Liver (tissue), 8 donors: ENCODE measurements at regions not wholly inside any gene's neighbourhood (a gene's known extent, or its start where the extent isn't known, plus 50 kb on each side); places are given as distances from the start of the nearest gene placed in this dataset.

Source experiments
- DNase-seq: peaks from one replicate; pipeline ENCODE4 v3.0.0-alpha.2; 2017; ENCODE audit warnings: low spot score
- H3K27ac ChIP-seq, 2 donors: one replicate each; pipeline ENCODE4 v1.7.0; 2013; ENCODE audit warnings: inconsistent platforms in 2 of 2, low read length in 2 of 2, control low read depth in 1 of 2, low read depth in 1 of 2, mild to moderate bottlenecking in 1 of 2
- H3K27me3 ChIP-seq, 4 donors: one replicate each; pipeline versions ENCODE4 v1.6.1 to v1.7.0; 2013; ENCODE audit warnings: low read length in 3 of 4, inconsistent platforms in 1 of 4, mild to moderate bottlenecking in 1 of 4, moderate library complexity in 1 of 4; ENCODE audit not compliant: control insufficient read depth in 4 of 4, insufficient read depth in 4 of 4
- H3K36me3 ChIP-seq, 4 donors: one replicate each; pipeline versions ENCODE4 v1.6.1 to v1.7.0; 2013; ENCODE audit warnings: low read length in 3 of 4, mild to moderate bottlenecking in 3 of 4, low read depth in 1 of 4, moderate library complexity in 1 of 4; ENCODE audit not compliant: control insufficient read depth in 4 of 4, insufficient read depth in 3 of 4
- H3K4me1 ChIP-seq, 4 donors: one replicate each; pipeline versions ENCODE4 v1.6.1 to v1.7.0; 2013; ENCODE audit warnings: low read length in 3 of 4, mild to moderate bottlenecking in 3 of 4, moderate library complexity in 1 of 4; ENCODE audit not compliant: control insufficient read depth in 4 of 4, insufficient read depth in 4 of 4
- H3K4me3 ChIP-seq, 3 donors: one replicate each; pipeline versions ENCODE4 v1.6.1 to v1.7.0; 2013; ENCODE audit warnings: low read length in 3 of 3, control low read depth in 1 of 3, low read depth in 1 of 3, mild to moderate bottlenecking in 1 of 3
- H3K9ac ChIP-seq, 2 donors: one replicate each; pipeline ENCODE4 v1.7.0; 2013; ENCODE audit warnings: low read length in 2 of 2, mild to moderate bottlenecking in 2 of 2, moderate library complexity in 2 of 2, control low read depth in 1 of 2, low read depth in 1 of 2
- H3K9me3 ChIP-seq, 4 donors: one replicate each; pipeline versions ENCODE4 v1.6.1 to v1.7.0; 2013; ENCODE audit warnings: low read length in 3 of 4; ENCODE audit not compliant: control insufficient read depth in 4 of 4
- EGR1 ChIP-seq, 2 donors: IDR thresholded peaks; 2 replicates each; pipeline ENCODE4 v1.6.1; 2016 to 2018; ENCODE audit warnings: antibody characterized with exemption in 2 of 2, low read depth in 2 of 2
- FOXA1 ChIP-seq: IDR thresholded peaks from 2 replicates; pipeline ENCODE4 v1.6.1; 2016; ENCODE audit warnings: antibody characterized with exemption
- GABPA ChIP-seq, 2 donors: IDR thresholded peaks in 1 of 2; conservative IDR thresholded peaks in 1 of 2; 2 replicates each; pipeline ENCODE4 v1.6.1; 2016; ENCODE audit warnings: antibody characterized with exemption in 2 of 2, mild to moderate bottlenecking in 1 of 2, moderate library complexity in 1 of 2
- HNF4A ChIP-seq, 2 donors: conservative IDR thresholded peaks; 2 replicates each; pipeline ENCODE4 v1.6.1; 2016; ENCODE audit warnings: antibody characterized with exemption in 2 of 2, mild to moderate bottlenecking in 2 of 2
- HNF4G ChIP-seq: IDR thresholded peaks from 2 replicates; pipeline ENCODE4 v1.6.1; 2016; ENCODE audit warnings: antibody characterized with exemption
- JUND ChIP-seq, 2 donors: IDR thresholded peaks; 2 replicates each; pipeline ENCODE4 v1.6.1; 2016; ENCODE audit warnings: antibody characterized with exemption in 2 of 2
- NR2F2 ChIP-seq: IDR thresholded peaks from 2 replicates; pipeline ENCODE4 v1.6.1; 2016; ENCODE audit warnings: antibody characterized with exemption
- RAD21 ChIP-seq, 2 donors: IDR thresholded peaks; 2 replicates each; pipeline ENCODE4 v1.6.1; 2016; ENCODE audit warnings: antibody characterized with exemption in 2 of 2, mild to moderate bottlenecking in 2 of 2
- SP1 ChIP-seq: IDR thresholded peaks from 2 replicates; pipeline ENCODE4 v1.6.1; 2018; ENCODE audit warnings: antibody characterized with exemption, mild to moderate bottlenecking
- WGBS: extraction: QIAGEN DNeasy Blood & Tissue Kit; methylation state at CpG from one replicate; pipeline ENCODE4 v1.1.7; 2013; 5-methylcytosine and 5-hydroxymethylcytosine counted together
- TF ChIP-seq, protein P1 (sequence below): IDR thresholded peaks from 2 replicates; pipeline ENCODE4 v1.6.1; 2016; ENCODE audit warnings: antibody characterized with exemption
- TF ChIP-seq, protein P2 (sequence below): fragments of 150-350 bp; IDR thresholded peaks from 2 replicates; pipeline ENCODE4 v1.5.1; 2017; ENCODE audit warnings: improper control_type of control experiment, low read depth, low read length; ENCODE audit not compliant: missing input control
- TF ChIP-seq, protein P3 (sequence below): IDR thresholded peaks from 2 replicates; pipeline ENCODE4 v1.6.1; 2016; ENCODE audit warnings: antibody characterized with exemption
- TF ChIP-seq, protein P4 (sequence below): IDR thresholded peaks from 2 replicates; pipeline ENCODE4 v1.6.1; 2016; ENCODE audit warnings: antibody characterized with exemption
- TF ChIP-seq, protein P5 (sequence below): IDR thresholded peaks from 2 replicates; pipeline ENCODE4 v1.6.1; 2016; ENCODE audit warnings: antibody characterized with exemption, mild to moderate bottlenecking
- donor health status: healthy.
- donor health status: healthy.
- donor health status: healthy.
- donor health status: healthy.
- donor health status: healthy.

DNA sequence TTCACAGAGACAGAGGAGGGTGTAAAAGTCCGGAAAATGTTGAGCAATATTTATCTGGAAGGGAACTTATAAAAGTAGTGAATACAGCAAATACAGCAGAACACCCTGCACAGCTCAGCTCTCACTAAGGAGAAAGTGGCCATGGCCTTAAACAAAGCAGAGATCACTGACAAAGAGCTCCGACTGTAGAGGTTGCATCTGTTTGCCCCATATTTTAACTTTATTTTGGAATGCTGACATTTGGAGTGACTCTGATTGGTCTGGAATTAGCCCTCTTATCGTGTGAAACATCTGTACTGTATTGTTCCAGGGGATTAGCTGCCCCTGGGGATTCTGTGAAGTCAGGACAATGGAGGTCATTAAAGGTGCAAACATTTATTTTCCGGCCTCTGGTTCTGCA lies 1275.7 kb upstream of the FLRT2 start:
- H3K27ac ChIP-seq, result no peak overlapping the region
- 20% methylated on average over 4 of the region's 4 CpGs for WGBS
- no peak overlapping the region for H3K9ac ChIP-seq
- H3K9me3 ChIP-seq, result no peaks in the 10 kb centered on the region
- no peak overlapping the region for H3K4me3 ChIP-seq
- TF ChIP-seq NR2F2 (peak; percentile 66), HNF4G (no peak), GABPA (IDR thresholded peaks at IDR 0.05 in 1 of 2, conservative IDR thresholded peaks at IDR 0.05 in 1 of 2) (no peak), HNF4A (conservative IDR thresholded peaks at IDR 0.05) (peak in 1 of 2 donors; percentile 27), FOXA1 (no peak), RAD21 (IDR thresholded peaks at IDR 0.05) (peak in 1 of 2 donors; percentile 4), EGR1 (IDR thresholded peaks at IDR 0.05; ENCODE audit: low read depth in 2 of 2) (no peak)
- TF ChIP-seq, protein P1, sequence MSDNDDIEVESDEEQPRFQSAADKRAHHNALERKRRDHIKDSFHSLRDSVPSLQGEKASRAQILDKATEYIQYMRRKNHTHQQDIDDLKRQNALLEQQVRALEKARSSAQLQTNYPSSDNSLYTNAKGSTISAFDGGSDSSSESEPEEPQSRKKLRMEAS, result no peak
- TF ChIP-seq, protein P2, sequence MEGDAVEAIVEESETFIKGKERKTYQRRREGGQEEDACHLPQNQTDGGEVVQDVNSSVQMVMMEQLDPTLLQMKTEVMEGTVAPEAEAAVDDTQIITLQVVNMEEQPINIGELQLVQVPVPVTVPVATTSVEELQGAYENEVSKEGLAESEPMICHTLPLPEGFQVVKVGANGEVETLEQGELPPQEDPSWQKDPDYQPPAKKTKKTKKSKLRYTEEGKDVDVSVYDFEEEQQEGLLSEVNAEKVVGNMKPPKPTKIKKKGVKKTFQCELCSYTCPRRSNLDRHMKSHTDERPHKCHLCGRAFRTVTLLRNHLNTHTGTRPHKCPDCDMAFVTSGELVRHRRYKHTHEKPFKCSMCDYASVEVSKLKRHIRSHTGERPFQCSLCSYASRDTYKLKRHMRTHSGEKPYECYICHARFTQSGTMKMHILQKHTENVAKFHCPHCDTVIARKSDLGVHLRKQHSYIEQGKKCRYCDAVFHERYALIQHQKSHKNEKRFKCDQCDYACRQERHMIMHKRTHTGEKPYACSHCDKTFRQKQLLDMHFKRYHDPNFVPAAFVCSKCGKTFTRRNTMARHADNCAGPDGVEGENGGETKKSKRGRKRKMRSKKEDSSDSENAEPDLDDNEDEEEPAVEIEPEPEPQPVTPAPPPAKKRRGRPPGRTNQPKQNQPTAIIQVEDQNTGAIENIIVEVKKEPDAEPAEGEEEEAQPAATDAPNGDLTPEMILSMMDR, result no peak
- no peaks in the 10 kb centered on the region for H3K27me3 ChIP-seq
- H3K36me3 ChIP-seq, result no peaks in the 10 kb centered on the region
- no peak for DNase-seq
- H3K4me1 ChIP-seq, result no peaks in the 10 kb centered on the region

DNA sequence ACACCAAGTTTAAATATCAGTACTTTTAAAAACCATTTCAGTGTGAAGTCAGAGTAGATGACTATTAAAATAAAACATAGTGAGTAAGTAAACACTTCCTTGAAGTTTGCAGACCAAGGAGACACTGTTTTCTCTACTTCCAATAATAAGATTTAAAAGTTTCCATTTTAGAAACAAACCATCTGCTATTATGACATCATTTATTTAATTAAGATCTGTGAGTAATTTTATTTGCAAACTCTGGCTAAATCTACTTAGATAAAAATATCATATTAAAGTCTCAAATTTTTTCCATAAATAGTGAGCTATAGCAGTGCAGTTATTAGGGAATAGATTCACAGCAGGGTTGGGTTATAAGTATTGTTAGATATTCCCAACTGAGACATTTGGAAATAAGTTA lies 1267.0 kb upstream of the FLRT2 start:
- no peaks in the 10 kb centered on the region for H3K4me1 ChIP-seq
- H3K4me3 ChIP-seq, result no peak overlapping the region
- H3K9ac ChIP-seq, result no peak overlapping the region
- no peaks in the 10 kb centered on the region for H3K36me3 ChIP-seq
- no peak for DNase-seq
- no peak overlapping the region for H3K27ac ChIP-seq
- no peaks in the 10 kb centered on the region for H3K9me3 ChIP-seq
- TF ChIP-seq FOXA1, result no peak
- TF ChIP-seq, protein P2, result no peak
- TF ChIP-seq, protein P3, sequence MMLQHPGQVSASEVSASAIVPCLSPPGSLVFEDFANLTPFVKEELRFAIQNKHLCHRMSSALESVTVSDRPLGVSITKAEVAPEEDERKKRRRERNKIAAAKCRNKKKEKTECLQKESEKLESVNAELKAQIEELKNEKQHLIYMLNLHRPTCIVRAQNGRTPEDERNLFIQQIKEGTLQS, result no peak
- no peak for TF ChIP-seq JUND (IDR thresholded peaks at IDR 0.05)
- no peak for TF ChIP-seq EGR1 (IDR thresholded peaks at IDR 0.05; ENCODE audit: low read depth in 2 of 2)
- TF ChIP-seq, protein P4, sequence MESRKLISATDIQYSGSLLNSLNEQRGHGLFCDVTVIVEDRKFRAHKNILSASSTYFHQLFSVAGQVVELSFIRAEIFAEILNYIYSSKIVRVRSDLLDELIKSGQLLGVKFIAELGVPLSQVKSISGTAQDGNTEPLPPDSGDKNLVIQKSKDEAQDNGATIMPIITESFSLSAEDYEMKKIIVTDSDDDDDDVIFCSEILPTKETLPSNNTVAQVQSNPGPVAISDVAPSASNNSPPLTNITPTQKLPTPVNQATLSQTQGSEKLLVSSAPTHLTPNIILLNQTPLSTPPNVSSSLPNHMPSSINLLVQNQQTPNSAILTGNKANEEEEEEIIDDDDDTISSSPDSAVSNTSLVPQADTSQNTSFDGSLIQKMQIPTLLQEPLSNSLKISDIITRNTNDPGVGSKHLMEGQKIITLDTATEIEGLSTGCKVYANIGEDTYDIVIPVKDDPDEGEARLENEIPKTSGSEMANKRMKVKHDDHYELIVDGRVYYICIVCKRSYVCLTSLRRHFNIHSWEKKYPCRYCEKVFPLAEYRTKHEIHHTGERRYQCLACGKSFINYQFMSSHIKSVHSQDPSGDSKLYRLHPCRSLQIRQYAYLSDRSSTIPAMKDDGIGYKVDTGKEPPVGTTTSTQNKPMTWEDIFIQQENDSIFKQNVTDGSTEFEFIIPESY, result no peak
- no peak for TF ChIP-seq HNF4A (conservative IDR thresholded peaks at IDR 0.05)
- no peak for TF ChIP-seq NR2F2
- TF ChIP-seq, protein P5, sequence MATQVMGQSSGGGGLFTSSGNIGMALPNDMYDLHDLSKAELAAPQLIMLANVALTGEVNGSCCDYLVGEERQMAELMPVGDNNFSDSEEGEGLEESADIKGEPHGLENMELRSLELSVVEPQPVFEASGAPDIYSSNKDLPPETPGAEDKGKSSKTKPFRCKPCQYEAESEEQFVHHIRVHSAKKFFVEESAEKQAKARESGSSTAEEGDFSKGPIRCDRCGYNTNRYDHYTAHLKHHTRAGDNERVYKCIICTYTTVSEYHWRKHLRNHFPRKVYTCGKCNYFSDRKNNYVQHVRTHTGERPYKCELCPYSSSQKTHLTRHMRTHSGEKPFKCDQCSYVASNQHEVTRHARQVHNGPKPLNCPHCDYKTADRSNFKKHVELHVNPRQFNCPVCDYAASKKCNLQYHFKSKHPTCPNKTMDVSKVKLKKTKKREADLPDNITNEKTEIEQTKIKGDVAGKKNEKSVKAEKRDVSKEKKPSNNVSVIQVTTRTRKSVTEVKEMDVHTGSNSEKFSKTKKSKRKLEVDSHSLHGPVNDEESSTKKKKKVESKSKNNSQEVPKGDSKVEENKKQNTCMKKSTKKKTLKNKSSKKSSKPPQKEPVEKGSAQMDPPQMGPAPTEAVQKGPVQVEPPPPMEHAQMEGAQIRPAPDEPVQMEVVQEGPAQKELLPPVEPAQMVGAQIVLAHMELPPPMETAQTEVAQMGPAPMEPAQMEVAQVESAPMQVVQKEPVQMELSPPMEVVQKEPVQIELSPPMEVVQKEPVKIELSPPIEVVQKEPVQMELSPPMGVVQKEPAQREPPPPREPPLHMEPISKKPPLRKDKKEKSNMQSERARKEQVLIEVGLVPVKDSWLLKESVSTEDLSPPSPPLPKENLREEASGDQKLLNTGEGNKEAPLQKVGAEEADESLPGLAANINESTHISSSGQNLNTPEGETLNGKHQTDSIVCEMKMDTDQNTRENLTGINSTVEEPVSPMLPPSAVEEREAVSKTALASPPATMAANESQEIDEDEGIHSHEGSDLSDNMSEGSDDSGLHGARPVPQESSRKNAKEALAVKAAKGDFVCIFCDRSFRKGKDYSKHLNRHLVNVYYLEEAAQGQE, result no peak
- no peak for TF ChIP-seq GABPA (IDR thresholded peaks at IDR 0.05 in 1 of 2, conservative IDR thresholded peaks at IDR 0.05 in 1 of 2)
- no peak for TF ChIP-seq SP1
- no peaks in the 10 kb centered on the region for H3K27me3 ChIP-seq
